HG03064 (cell line): ENCODE measurements at regions not wholly inside any gene's neighbourhood (a gene's known extent, or its start where the extent isn't known, plus 50 kb on each side); places are given as distances from the start of the nearest gene placed in this dataset.
"Not testable (repeated sequence)": the region's sequence is repeated elsewhere in the genome, so short reads cannot be mapped to it uniquely, and the experiment has no call there.

Experiments used
- ATAC-seq: cut with Tn5 transposase; IDR thresholded peaks from one replicate; pipeline ENCODE4 v1.9.1; 2021; ENCODE audit warnings: low read depth; ENCODE audit not compliant: unreplicated experiment

DNA sequence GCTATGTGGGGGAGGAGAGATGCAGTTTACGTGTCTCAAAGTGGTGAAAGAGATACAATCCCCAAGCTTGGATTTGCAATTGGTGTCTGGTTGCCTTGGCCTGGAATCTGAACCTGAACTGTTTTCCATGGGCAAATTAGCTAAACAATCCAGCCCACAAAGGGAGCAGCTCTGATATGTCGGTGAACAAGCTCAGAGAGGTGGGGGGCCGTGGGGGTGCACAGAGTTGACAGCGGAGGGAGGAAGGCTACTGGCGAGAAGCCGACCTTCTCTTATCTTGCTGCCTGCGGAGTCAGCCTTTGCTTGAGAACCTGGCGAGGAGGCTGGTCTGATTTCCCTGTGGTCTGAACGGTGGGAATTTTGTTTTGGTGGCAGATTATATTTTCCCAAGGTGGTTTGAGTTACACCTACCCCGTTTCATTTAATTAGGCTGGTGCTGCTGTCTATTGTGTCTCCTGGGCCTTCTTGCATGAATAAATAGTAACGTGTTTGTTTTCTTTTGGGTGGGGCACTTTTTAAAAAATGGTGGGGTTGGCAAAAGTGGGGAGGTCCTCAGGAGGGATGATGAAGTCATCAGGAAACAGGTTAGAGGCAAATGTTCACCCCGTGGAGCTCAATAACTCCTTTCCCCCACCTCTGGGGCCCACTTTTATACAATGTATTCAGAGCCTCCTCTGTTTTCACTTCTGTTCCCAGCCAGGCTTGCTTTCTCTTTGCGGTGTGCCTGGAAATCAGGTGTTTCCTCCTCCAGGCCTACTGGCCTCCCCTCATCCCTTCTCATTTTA, 80.9 kb upstream of the IGFBP5 start:
- no peak for ATAC-seq

DNA sequence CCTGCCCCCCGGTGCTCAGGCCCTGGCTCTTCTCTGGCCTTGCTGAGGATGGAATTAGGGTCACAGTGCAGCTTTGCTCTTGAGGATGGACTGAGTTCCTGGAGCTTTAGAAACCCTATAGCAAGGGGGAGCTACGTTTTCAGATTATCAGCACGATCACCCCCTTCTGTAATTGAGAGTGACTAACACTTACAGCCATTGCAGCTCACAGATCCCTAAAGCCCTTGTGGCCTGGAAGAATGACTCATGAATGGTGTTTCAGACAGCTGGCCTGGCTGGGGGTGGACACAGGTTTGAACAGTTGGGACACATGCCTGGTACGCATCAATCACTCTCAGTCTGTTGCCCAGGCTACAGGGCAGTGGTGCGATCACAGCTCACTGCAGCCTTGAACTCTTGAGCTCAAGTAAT, 79.7 kb upstream of the IGFBP5 start:
- ATAC-seq, result no peak

GRCh38 chr2:216774620-216775019, 79.3 kb upstream of the IGFBP5 start:
- ATAC-seq, result no peak

DNA sequence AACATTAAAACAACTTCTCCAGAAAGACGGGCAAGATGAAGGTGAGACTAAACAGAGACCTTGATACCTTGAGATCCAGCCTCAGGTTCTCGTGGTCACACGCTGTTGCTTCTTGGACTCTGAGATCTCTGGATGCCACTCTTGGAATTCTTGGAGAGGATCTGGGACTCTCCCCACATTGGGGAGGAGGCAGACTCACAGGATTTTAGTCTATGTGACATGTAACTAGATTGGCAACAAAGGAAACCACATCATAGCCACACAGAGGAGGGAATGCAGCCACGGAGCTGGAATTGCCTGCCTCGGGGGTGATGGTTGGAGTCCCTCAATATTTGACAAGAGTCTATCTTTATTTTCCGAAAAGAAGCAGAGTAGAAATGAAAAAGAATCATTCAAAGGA, 78.8 kb upstream of the IGFBP5 start:
- ATAC-seq, result no peak

GRCh38 chr2:216773072-216773471, 77.7 kb upstream of the IGFBP5 start:
- ATAC-seq, result no peak

- no peak for ATAC-seq
Measured at GRCh38 chr2:216770717-216771116, 75.4 kb upstream of the IGFBP5 start.

GRCh38 chr2:216770050-216770449, 74.7 kb upstream of the IGFBP5 start:
- ATAC-seq, result no peak

DNA sequence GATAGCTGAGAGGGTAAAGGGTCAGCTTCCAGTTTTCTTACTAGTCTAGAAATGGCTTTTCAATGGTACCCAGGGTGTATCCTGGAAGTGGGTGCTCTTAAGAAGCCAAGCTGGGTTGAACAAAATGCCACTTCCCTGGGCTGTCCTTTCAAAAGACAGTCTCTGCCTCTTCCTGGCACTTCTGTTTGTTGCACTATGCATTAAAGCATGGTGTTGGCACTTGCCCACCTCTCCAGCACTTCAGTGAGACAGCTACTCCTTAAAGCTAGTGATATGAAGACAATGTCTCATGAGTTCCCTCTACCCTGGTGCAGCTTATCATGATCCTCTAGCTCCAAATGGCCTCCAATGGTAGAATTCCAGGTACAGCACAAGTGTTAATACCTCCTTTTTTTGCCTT, 74.3 kb upstream of the IGFBP5 start:
- ATAC-seq, result no peak

DNA sequence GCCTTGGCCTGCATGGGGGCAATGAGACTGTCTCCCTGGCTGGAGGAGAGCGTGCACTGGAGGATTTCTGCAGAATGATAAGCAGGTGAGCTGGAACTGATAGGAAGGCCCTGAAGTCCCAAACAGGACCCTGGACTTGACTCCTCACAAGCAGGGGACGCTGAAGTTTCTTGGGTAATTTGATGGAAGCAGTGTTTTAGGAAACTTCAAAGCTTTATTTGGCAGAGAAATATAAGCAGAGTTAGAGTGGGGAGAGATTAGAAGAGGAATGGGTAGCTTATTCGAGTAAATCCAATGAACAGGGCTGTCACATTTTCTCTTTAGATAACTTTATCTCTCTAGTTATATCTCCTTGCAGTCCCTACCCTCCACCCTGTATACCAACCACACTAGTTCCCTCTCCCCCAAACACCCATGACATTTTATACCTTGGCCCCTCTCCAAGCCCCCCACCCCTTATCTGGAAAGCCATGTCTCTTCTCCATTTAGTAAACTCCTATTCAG, 73.6 kb upstream of the IGFBP5 start:
- no peak for ATAC-seq

DNA sequence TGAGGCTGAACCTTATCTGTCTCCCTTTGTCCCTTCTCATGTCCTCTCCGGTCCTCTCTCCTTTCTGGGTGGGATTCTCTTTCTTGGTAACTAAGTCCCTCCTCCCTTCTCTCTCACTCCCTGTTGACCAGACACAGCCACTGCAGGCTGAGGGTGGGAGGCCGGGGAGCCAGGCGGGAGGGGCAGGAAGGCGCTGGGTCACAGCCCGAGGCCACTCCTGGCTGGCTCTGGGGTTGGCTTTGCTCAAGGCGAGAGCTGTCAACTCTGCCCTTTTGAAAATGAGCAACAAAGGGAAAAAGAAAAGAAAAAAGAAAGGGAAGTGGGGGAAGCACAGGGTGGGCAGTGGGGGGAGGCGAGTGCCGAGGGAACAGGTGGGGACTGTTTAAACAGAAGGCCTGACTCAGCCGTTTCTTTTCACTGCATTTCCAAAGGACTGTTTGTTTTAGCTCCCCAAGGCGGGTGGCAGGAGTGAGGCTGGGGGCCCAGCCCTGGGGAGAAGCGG, 70.5 kb upstream of the IGFBP5 start:
- ATAC-seq, result no peak

DNA sequence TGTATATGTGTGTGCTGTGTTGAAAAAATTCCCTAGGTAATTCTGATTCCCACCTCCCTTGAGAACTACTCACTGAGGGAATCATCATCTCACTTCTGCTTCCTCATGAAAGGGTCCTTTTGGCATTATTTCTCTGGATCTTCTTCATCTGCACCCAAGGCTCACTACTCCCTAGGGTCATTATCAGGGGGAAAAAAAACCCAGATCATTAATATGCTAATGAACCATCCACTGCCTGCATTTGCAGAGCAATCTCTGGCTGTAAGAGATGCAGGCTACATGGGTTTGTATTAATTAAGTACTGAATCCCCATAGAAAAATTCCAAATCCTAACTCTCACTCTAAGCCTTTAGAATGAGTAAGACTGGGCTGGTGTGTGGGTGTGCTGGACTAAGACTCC, 68.0 kb upstream of the IGFBP5 start:
- ATAC-seq, result no peak

- ATAC-seq, result no peak
Measured at GRCh38 chr2:216761809-216762208, 66.5 kb upstream of the IGFBP5 start.

GRCh38 chr2:216761133-216761532, 65.8 kb upstream of the IGFBP5 start:
- ATAC-seq, result no peak

- ATAC-seq, result no peak
Measured at GRCh38 chr2:216758256-216759155, 63.2 kb upstream of the IGFBP5 start.

GRCh38 chr2:216757532-216757931, 62.2 kb upstream of the IGFBP5 start:
- ATAC-seq, result no peak

- no peak for ATAC-seq
Measured at GRCh38 chr2:216756435-216756834, 61.1 kb upstream of the IGFBP5 start.

GRCh38 chr2:216754812-216755211, 59.5 kb upstream of the IGFBP5 start:
- ATAC-seq, result no peak

DNA sequence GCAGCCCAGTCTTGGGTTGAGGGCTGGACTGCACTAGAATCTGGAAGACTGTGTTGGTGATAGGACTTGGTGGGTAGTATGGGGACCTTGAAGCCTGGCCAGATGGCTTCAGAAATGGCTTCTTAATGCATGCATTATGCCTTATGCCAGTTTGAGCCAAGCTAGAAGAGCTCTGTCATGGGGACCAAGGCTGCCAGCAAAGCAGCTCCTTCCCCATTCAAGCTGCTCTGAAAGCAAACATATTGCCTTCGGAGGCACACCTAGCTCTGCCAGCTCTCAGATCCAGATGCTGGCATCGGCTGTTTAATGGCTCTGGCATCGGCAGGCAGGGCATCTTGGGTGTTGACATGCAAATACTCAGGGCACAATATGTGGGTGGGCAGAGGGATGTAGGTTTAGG, 59.0 kb upstream of the IGFBP5 start:
- no peak for ATAC-seq

- no peak for ATAC-seq
Measured at GRCh38 chr2:216752855-216753505, 57.6 kb upstream of the IGFBP5 start.

GRCh38 chr2:216750750-216751149, 55.4 kb upstream of the IGFBP5 start:
- ATAC-seq, result not testable (repeated sequence)

- not testable (repeated sequence) for ATAC-seq
Measured at GRCh38 chr2:216746268-216746667, 50.9 kb upstream of the IGFBP5 start.
